HepG2 (cell line): ENCODE measurements at regions not wholly inside any gene's neighbourhood (a gene's known extent, or its start where the extent isn't known, plus 50 kb on each side); places are given as distances from the start of the nearest gene placed in this dataset.

ENCODE experiments used
- ATAC-seq: fragments of 200-7000 bp; cut with Tn5 transposase; 3 replicates; pipeline ENCODE4 v1.9.1; 2020; ENCODE audit warnings: mild to moderate bottlenecking, moderate library complexity
- BruUV-seq: library from RNA; stranded (reverse); fragments of 400-500 nt; replicated peaks from 2 replicates; lab custom pipeline; 2021; lab: Mats Ljungman, UMichigan
- CTCF ChIA-PET: fragments of 300-600 bp; formaldehyde crosslinking; extraction: SDS; loops from one replicate; lab custom pipeline; 2021; ENCODE audit warnings: low total read pairs, inconsistent platforms, low intra/inter-chr PET ratio; lab: Yijun Ruan, JAX
- POLR2A ChIA-PET: fragments of 350-600 bp; sonication (Branson Sonifier 250); formaldehyde crosslinking; loops from one replicate; lab custom pipeline; 2020; ENCODE audit warnings: antibody characterized with exemption, inconsistent platforms; lab: Yijun Ruan, JAX
- DNase-seq: peaks from one replicate; pipeline ENCODE4 v3.0.0-alpha.2; 2015; ENCODE audit warnings: low spot score
- FAIRE-seq: peaks from 3 replicates; lab custom pipeline; 2011; peaks lifted over from hg19 to GRCh38; lab: Jason Lieb, UNC
- H2AFZ ChIP-seq: one replicate; pipeline ENCODE4 v1.6.1; 2011; ENCODE audit warnings: low read length, inconsistent platforms
- H3K27ac ChIP-seq: fragments of 300-600 bp; 3 replicates; pipeline ENCODE4 v1.8.0; 2011; ENCODE audit warnings: mixed run types, mild to moderate bottlenecking, mixed read lengths, low read length, inconsistent platforms; ENCODE audit not compliant: insufficient read depth; ENCODE audit errors: extremely low read length
- H3K27me3 ChIP-seq, 2 experiments: fragments of 200-600 bp in 1 of 2; 2 replicates in 1 of 2; 3 replicates in 1 of 2; pipeline versions ENCODE4 v1.6.0 to v1.8.0; 2011; ENCODE audit warnings: low read length in 2 of 2, mild to moderate bottlenecking in 2 of 2, moderate library complexity in 2 of 2, inconsistent platforms in 1 of 2; ENCODE audit not compliant: insufficient read depth in 2 of 2, control insufficient read depth in 1 of 2
- H3K36me3 ChIP-seq, 2 experiments: fragments of 200-600 bp in 1 of 2; replicated peaks in 1 of 2; 2 replicates in 1 of 2; 3 replicates in 1 of 2; pipeline versions ENCODE4 v1.5.1 to v1.8.0; 2011; ENCODE audit warnings: low read length in 2 of 2, inconsistent platforms in 1 of 2; ENCODE audit not compliant: insufficient read depth in 2 of 2, control insufficient read depth in 1 of 2
- H3K4me1 ChIP-seq: 2 replicates; pipeline ENCODE4 v1.5.1; 2012; ENCODE audit warnings: low read length, inconsistent platforms; ENCODE audit not compliant: insufficient read depth
- H3K4me2 ChIP-seq: 2 replicates; pipeline ENCODE4 v1.6.0; 2011; ENCODE audit warnings: low read depth, low read length, inconsistent platforms
- H3K4me3 ChIP-seq, 3 experiments: fragments of 200-600 bp in 1 of 3; sonication (generic), shearing (Covaris generic) in 1 of 3; replicated peaks in 1 of 3; 2 replicates each; pipeline ENCODE4 v1.5.1; 2011 to 2016; ENCODE audit warnings: low read length in 3 of 3, inconsistent platforms in 2 of 3, low read depth in 2 of 3, mild to moderate bottlenecking in 2 of 3, control low read depth in 1 of 3, mixed read lengths in 1 of 3; ENCODE audit not compliant: insufficient read depth in 1 of 3
- H3K79me2 ChIP-seq: one replicate; pipeline ENCODE4 v1.6.1; 2011; ENCODE audit warnings: low read length, inconsistent platforms; ENCODE audit not compliant: insufficient read depth
- H3K9ac ChIP-seq: 2 replicates; pipeline ENCODE4 v1.6.0; 2011; ENCODE audit warnings: mild to moderate bottlenecking, low read depth, low read length, inconsistent platforms; ENCODE audit not compliant: insufficient read depth
- H3K9me3 ChIP-seq: 2 replicates; pipeline ENCODE4 v1.5.1; 2012; ENCODE audit warnings: mild to moderate bottlenecking, low read length
- H4K20me1 ChIP-seq: 2 replicates; pipeline ENCODE4 v1.6.0; 2011; ENCODE audit warnings: inconsistent platforms, mild to moderate bottlenecking, low read length, moderate library complexity; ENCODE audit not compliant: insufficient read depth
- ARNTL ChIP-seq: sonication (generic); formaldehyde crosslinking; IDR thresholded peaks from 2 replicates; pipeline ENCODE4 v1.4.0; 2020; ENCODE audit warnings: mild to moderate bottlenecking, missing genetic modification reagents
- KLF16 ChIP-seq, 2 experiments: sonication (generic) in 1 of 2; formaldehyde crosslinking in 1 of 2; IDR thresholded peaks; 2 replicates each; pipeline versions ENCODE4 v1.6.1 to v1.8.0; 2016 to 2023; ENCODE audit warnings: missing genetic modification reagents in 2 of 2, missing compliant biosample characterization in 1 of 2
- NR2F6 ChIP-seq, 2 experiments: IDR thresholded peaks; 2 replicates each; pipeline ENCODE4 v1.6.1; 2016; ENCODE audit warnings: antibody characterized with exemption in 1 of 2, mild to moderate bottlenecking in 1 of 2
- PRDM15 ChIP-seq: sonication (generic); formaldehyde crosslinking; IDR thresholded peaks from 2 replicates; pipeline ENCODE4 v1.4.0; 2020; ENCODE audit warnings: missing genetic modification reagents
- SCMH1 ChIP-seq: sonication (generic); formaldehyde crosslinking; IDR thresholded peaks from 2 replicates; pipeline ENCODE4 v1.9.0; 2021; ENCODE audit warnings: missing genetic modification reagents, mild to moderate bottlenecking, borderline replicate concordance
- TRIM24 ChIP-seq: sonication (generic); formaldehyde crosslinking; IDR thresholded peaks from 2 replicates; pipeline ENCODE4 v1.8.0; 2022; ENCODE audit warnings: mild to moderate bottlenecking, missing genetic modification reagents
- ZKSCAN5 ChIP-seq: sonication (generic); formaldehyde crosslinking; IDR thresholded peaks from 2 replicates; pipeline ENCODE4 v1.5.1; 2020; ENCODE audit warnings: mild to moderate bottlenecking, missing genetic modification reagents
- ZNF616 ChIP-seq: sonication (generic); formaldehyde crosslinking; IDR thresholded peaks from 2 replicates; pipeline ENCODE4 v1.5.0; 2020; ENCODE audit warnings: low read depth, mild to moderate bottlenecking, missing genetic modification reagents
- ZNF720 ChIP-seq: sonication (generic); formaldehyde crosslinking; IDR thresholded peaks from 2 replicates; pipeline ENCODE4 v1.4.0; 2020; ENCODE audit warnings: missing genetic modification reagents
- ZNF768 ChIP-seq: sonication (generic); formaldehyde crosslinking; IDR thresholded peaks from 2 replicates; pipeline ENCODE4 v1.4.0; 2020; ENCODE audit warnings: missing genetic modification reagents
- ZNF781 ChIP-seq: sonication (generic); formaldehyde crosslinking; IDR thresholded peaks from 2 replicates; pipeline ENCODE4 v1.5.1; 2020; ENCODE audit warnings: borderline replicate concordance, mild to moderate bottlenecking, missing genetic modification reagents; ENCODE audit errors: not compliant biosample characterization
- WGBS: methylation state at CpG from one replicate; pipeline ENCODE4 v1.1.6; 2017; ENCODE audit warnings: low lambda C conversion rate; 5-methylcytosine and 5-hydroxymethylcytosine counted together
- in situ Hi-C: cut with HindIII; loops from 2 replicates; pipeline ENCODE4 v1.10.0; 2017; ENCODE audit warnings: low pct_unique_long_range_greater_than_20kb; ENCODE audit not compliant: extremely low pct_ligation_motif_present
- intact Hi-C: fragments of 100-400 bp; cut with micrococcal nuclease; formaldehyde crosslinking; loops from one replicate; pipeline ENCODE4 v1.10.0; 2022; ENCODE audit not compliant: unreplicated experiment
- TF ChIP-seq, protein P1 (sequence below): IDR thresholded peaks from 2 replicates; pipeline ENCODE4 v1.6.1; 2016; ENCODE audit warnings: missing genetic modification reagents, missing compliant biosample characterization
- TF ChIP-seq, protein P2 (sequence below): sonication (generic); formaldehyde crosslinking; IDR thresholded peaks from 2 replicates; pipeline ENCODE4 v1.4.0; 2020; ENCODE audit warnings: missing genetic modification reagents, borderline replicate concordance

DNA sequence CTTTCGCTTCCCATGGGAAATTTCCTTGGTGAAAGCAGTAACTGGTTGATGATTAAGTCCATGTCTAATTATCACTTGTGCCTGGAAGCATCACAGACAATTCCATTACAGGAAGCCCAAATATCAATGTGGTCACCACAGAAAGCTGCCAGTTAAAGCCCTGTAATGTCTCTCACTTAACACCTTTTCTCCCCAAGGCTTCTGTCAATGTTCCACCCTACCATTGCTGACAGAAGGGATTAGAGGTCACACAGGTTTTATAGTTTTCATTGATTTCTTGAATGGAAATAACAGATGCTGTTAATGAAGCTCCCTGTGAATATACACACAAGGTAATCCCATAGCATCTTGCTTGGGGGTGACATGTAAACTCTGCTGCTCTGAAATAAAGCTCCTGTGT, 279.2 kb downstream of the COX7C start:
- H3K9me3 ChIP-seq, result no peaks in the 10 kb centered on the region
- no peak overlapping the region for H2AFZ ChIP-seq
- H3K27ac ChIP-seq, result no peak overlapping the region
- POLR2A ChIA-PET, result no interaction called here
- H3K4me1 ChIP-seq, result no peaks in the 10 kb centered on the region
- BruUV-seq, result no TSS peak
- H3K9ac ChIP-seq, result no peak overlapping the region
- no peaks in the 10 kb centered on the region for H3K79me2 ChIP-seq
- CTCF ChIA-PET, result no interaction called here
- 50% methylated on average over 1 of the region's 1 CpG for WGBS
- no peaks in the 10 kb centered on the region for H4K20me1 ChIP-seq
- H3K36me3 ChIP-seq, result no peaks in the 10 kb centered on the region
- FAIRE-seq, result no peak
- TF ChIP-seq ZNF768 (CRISPR knock-in tag) (no peak), PRDM15 (CRISPR knock-in tag) (no peak), ARNTL (CRISPR knock-in tag) (no peak), NR2F6 (IDR thresholded peaks at IDR 0.05) (no peak), NR2F6 (CRISPR knock-in tag; IDR thresholded peaks at IDR 0.05) (no peak), SCMH1 (CRISPR knock-in tag) (no peak), ZNF781 (CRISPR knock-in tag) (no peak), ZNF616 (CRISPR knock-in tag) (no peak), KLF16 (CRISPR knock-in tag; IDR thresholded peaks at IDR 0.05) (no peak), TRIM24 (CRISPR knock-in tag) (no peak), ZNF720 (no peak), ZKSCAN5 (no peak)
- TF ChIP-seq, protein P1, sequence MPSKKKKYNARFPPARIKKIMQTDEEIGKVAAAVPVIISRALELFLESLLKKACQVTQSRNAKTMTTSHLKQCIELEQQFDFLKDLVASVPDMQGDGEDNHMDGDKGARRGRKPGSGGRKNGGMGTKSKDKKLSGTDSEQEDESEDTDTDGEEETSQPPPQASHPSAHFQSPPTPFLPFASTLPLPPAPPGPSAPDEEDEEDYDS (CRISPR knock-in tag), result no peak
- TF ChIP-seq, protein P2, sequence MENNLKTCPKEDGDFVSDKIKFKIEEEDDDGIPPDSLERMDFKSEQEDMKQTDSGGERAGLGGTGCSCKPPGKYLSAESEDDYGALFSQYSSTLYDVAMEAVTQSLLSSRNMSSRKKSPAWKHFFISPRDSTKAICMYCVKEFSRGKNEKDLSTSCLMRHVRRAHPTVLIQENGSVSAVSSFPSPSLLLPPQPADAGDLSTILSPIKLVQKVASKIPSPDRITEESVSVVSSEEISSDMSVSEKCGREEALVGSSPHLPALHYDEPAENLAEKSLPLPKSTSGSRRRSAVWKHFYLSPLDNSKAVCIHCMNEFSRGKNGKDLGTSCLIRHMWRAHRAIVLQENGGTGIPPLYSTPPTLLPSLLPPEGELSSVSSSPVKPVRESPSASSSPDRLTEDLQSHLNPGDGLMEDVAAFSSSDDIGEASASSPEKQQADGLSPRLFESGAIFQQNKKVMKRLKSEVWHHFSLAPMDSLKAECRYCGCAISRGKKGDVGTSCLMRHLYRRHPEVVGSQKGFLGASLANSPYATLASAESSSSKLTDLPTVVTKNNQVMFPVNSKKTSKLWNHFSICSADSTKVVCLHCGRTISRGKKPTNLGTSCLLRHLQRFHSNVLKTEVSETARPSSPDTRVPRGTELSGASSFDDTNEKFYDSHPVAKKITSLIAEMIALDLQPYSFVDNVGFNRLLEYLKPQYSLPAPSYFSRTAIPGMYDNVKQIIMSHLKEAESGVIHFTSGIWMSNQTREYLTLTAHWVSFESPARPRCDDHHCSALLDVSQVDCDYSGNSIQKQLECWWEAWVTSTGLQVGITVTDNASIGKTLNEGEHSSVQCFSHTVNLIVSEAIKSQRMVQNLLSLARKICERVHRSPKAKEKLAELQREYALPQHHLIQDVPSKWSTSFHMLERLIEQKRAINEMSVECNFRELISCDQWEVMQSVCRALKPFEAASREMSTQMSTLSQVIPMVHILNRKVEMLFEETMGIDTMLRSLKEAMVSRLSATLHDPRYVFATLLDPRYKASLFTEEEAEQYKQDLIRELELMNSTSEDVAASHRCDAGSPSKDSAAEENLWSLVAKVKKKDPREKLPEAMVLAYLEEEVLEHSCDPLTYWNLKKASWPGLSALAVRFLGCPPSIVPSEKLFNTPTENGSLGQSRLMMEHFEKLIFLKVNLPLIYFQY (CRISPR knock-in tag), result no peak
- no peak for DNase-seq
- H3K27me3 ChIP-seq, result no peaks in the 10 kb centered on the region
- H3K4me2 ChIP-seq, result no peak overlapping the region
- no peak overlapping the region for H3K4me3 ChIP-seq
- no peak for ATAC-seq
- intact Hi-C loops (no loop called here), in situ Hi-C loops (no loop called here)
